PC-9 (cell line): ENCODE measurements at regions not wholly inside any gene's neighbourhood (a gene's known extent, or its start where the extent isn't known, plus 50 kb on each side); places are given as distances from the start of the nearest gene placed in this dataset.

Source experiments
- BruUV-seq: library from RNA; stranded (reverse); fragments of 400-500 nt; replicated peaks from 2 replicates; lab custom pipeline; 2021; lab: Mats Ljungman, UMichigan
- CTCF ChIA-PET: fragments of 300-600 bp; sonication (Branson Sonifier 250); formaldehyde crosslinking; loops from one replicate; lab custom pipeline; 2022; ENCODE audit warnings: antibody characterized with exemption; lab: Charles Lee
- POLR2A ChIA-PET: fragments of 300-600 bp; sonication (Branson Sonifier 250); formaldehyde crosslinking; loops from one replicate; lab custom pipeline; 2022; ENCODE audit warnings: antibody characterized with exemption; ENCODE audit not compliant: unreplicated experiment; lab: Charles Lee
- DNase-seq, 2 experiments: peaks; one replicate each; pipeline versions ENCODE4 v3.0.0 to v3.0.0-alpha.2; 2015 to 2022; ENCODE audit warnings: mixed read lengths in 1 of 2
- H2AFZ ChIP-seq: fragments of 200-600 bp; sonication (generic); 2 replicates; pipeline ENCODE4 v1.8.1; 2017; ENCODE audit warnings: antibody characterized with exemption
- H3F3A ChIP-seq: fragments of 200-600 bp; sonication (generic); 2 replicates; pipeline ENCODE4 v1.8.1; 2017; ENCODE audit warnings: antibody characterized with exemption, mild to moderate bottlenecking, low read depth; ENCODE audit not compliant: insufficient read depth
- H3K27ac ChIP-seq: fragments of 200-600 bp; sonication (generic); 2 replicates; pipeline ENCODE4 v1.6.1; 2016; ENCODE audit warnings: mixed run types
- H3K27me3 ChIP-seq: fragments of 200-600 bp; sonication (generic); 2 replicates; pipeline ENCODE4 v1.6.1; 2016; ENCODE audit warnings: low read depth, mixed run types; ENCODE audit not compliant: insufficient read depth
- H3K36me3 ChIP-seq: fragments of 200-600 bp; sonication (generic); 2 replicates; pipeline ENCODE4 v1.6.1; 2016; ENCODE audit warnings: low read depth, mixed run types
- H3K4me1 ChIP-seq: fragments of 200-600 bp; sonication (generic); replicated peaks from 2 replicates; pipeline ENCODE4 v1.6.1; 2016; ENCODE audit warnings: mixed run types; ENCODE audit not compliant: insufficient read depth
- H3K4me2 ChIP-seq: fragments of 200-600 bp; sonication (generic); 2 replicates; pipeline ENCODE4 v1.6.1; 2017; ENCODE audit warnings: mixed run types
- H3K4me3 ChIP-seq: fragments of 200-600 bp; sonication (generic); 2 replicates; pipeline ENCODE4 v1.6.1; 2016; ENCODE audit warnings: mixed run types
- H3K79me2 ChIP-seq: fragments of 200-600 bp; sonication (generic); 2 replicates; pipeline ENCODE4 v1.6.1; 2017; ENCODE audit warnings: low read depth, mixed run types
- H3K9me2 ChIP-seq: fragments of 200-600 bp; sonication (generic); 2 replicates; pipeline ENCODE4 v1.8.1; 2017; ENCODE audit warnings: mild to moderate bottlenecking; ENCODE audit not compliant: insufficient read depth
- H3K9me3 ChIP-seq: fragments of 200-600 bp; sonication (generic); 2 replicates; pipeline ENCODE4 v1.8.1; 2016; ENCODE audit warnings: low read depth; ENCODE audit not compliant: insufficient read depth
- H4K20me1 ChIP-seq: fragments of 200-600 bp; sonication (generic); 2 replicates; pipeline ENCODE4 v1.8.1; 2017; ENCODE audit not compliant: insufficient read depth
- EZH2 ChIP-seq: fragments of 200-600 bp; sonication (generic); IDR thresholded peaks from 2 replicates; pipeline ENCODE4 v1.8.0; 2017; ENCODE audit warnings: antibody characterized with exemption, low read depth
- intact Hi-C: fragments of 100-400 bp; cut with micrococcal nuclease; formaldehyde crosslinking; loops from one replicate; pipeline ENCODE4 v1.10.0; 2022; ENCODE audit not compliant: unreplicated experiment
- TF ChIP-seq, protein P1 (sequence below): fragments of 200-600 bp; sonication (generic); conservative IDR thresholded peaks from 2 replicates; pipeline ENCODE4 v1.6.1; 2017; ENCODE audit warnings: mixed run types, antibody characterized with exemption, mild to moderate bottlenecking, moderate library complexity

DNA sequence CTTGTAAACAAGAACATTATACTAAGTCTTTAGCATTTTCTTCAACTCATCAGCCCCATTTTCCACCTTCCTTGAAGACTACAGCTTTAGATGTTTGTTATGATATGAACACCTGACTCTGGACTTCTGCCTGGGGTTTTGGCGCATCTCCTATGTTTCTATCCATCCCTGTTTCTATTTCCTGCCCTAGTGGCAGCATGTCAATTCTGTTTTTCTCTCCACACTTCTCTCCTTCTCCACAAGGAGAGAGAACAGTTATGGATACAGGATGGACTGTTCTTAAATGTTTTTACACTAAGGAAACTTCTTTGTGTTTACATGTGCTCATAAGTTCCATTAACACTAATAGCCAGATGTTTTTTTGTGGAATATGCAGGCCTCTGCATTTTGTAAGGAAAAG is 423.3 kb upstream of the IL12A start:
- Histone ChIP-seq H3K9me2 (no peaks in the 10 kb centered on the region), H3K36me3 (no peaks in the 10 kb centered on the region), H3K4me1 (no peaks in the 10 kb centered on the region), H3K4me3 (no peak overlapping the region), H3K9me3 (no peaks in the 10 kb centered on the region; the same call in 1 of the 2 replicates), H2AFZ (no peak overlapping the region), H3K27me3 (no peaks in the 10 kb centered on the region), H3K4me2 (no peak overlapping the region), H3K79me2 (no peaks in the 10 kb centered on the region), H3K27ac (no peak overlapping the region), H4K20me1 (no peaks in the 10 kb centered on the region), H3F3A (no peaks in the 10 kb centered on the region)
- DNase-seq: no peak
- BruUV-seq: no TSS peak
- CTCF ChIA-PET: interaction anchor here (0.6 to 0.7 kb wide), 2 partner anchors 299 to 568 kb away, joined by 4 read pairs; no protein-coding TSS in a partner anchor
- intact Hi-C loops: no loop called here
- TF ChIP-seq, protein P1, sequence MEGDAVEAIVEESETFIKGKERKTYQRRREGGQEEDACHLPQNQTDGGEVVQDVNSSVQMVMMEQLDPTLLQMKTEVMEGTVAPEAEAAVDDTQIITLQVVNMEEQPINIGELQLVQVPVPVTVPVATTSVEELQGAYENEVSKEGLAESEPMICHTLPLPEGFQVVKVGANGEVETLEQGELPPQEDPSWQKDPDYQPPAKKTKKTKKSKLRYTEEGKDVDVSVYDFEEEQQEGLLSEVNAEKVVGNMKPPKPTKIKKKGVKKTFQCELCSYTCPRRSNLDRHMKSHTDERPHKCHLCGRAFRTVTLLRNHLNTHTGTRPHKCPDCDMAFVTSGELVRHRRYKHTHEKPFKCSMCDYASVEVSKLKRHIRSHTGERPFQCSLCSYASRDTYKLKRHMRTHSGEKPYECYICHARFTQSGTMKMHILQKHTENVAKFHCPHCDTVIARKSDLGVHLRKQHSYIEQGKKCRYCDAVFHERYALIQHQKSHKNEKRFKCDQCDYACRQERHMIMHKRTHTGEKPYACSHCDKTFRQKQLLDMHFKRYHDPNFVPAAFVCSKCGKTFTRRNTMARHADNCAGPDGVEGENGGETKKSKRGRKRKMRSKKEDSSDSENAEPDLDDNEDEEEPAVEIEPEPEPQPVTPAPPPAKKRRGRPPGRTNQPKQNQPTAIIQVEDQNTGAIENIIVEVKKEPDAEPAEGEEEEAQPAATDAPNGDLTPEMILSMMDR: no peak
- POLR2A ChIA-PET: no interaction called here

DNA sequence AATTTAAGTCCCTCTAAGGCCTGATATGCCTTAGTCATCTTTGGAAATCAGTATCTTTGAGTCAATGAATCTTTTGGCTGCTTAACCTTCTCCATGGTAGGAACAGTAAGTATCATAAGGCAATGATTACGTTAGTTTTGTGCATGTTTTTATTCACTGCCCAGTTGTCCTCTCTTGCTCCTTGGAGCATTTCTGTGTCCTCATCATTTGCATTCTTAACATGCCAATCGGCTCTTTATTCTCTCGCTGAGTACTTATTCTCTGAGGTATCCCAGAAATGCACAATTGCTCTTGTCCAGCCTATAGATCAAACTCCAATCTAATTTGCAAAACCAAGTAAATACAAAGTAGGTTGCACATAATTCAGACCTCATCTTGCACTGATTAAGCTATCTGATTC is 405.0 kb upstream of the IL12A start:
- no peak overlapping the region for H2AFZ ChIP-seq
- no peaks in the 10 kb centered on the region for H3K36me3 ChIP-seq
- no TSS peak for BruUV-seq
- no peaks in the 10 kb centered on the region for H3F3A ChIP-seq
- H3K27me3 ChIP-seq: no peaks in the 10 kb centered on the region
- no peak overlapping the region for H3K4me3 ChIP-seq
- no peaks in the 10 kb centered on the region for H4K20me1 ChIP-seq
- H3K27ac ChIP-seq: no peak overlapping the region
- H3K9me2 ChIP-seq: no peaks in the 10 kb centered on the region
- POLR2A ChIA-PET: interaction anchor here (0.7 kb wide), 1 partner anchor 28 kb away, joined by 4 read pairs; no protein-coding TSS in a partner anchor
- no peaks in the 10 kb centered on the region for H3K4me1 ChIP-seq
- TF ChIP-seq, protein P1: no peak
- no peak for TF ChIP-seq EZH2
- no peak for DNase-seq
- H3K4me2 ChIP-seq: no peak overlapping the region
- intact Hi-C loops: no loop called here
- no peaks in the 10 kb centered on the region for H3K9me3 ChIP-seq
- no peaks in the 10 kb centered on the region for H3K79me2 ChIP-seq
- CTCF ChIA-PET: no interaction called here

DNA sequence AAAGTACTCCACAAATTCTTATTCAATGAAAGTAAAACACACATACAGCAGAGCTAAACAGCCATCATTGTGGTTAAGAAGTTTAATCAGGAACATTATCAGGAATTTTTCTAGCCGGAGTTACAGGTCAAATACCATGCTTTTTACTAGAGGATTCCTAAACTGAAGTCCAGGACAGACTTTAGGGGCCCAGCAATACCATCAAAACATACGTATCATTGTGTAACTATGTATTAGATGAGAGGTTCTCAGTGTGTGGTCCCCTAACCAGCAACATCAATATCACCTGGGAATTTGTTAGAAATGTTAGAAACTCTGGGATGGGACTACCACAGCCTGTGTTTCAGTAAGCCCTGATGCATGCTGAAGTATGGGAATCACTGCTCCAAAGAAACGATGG is 404.2 kb upstream of the IL12A start:
- Histone ChIP-seq H3K9me3 (no peaks in the 10 kb centered on the region), H4K20me1 (no peaks in the 10 kb centered on the region), H3K27me3 (no peaks in the 10 kb centered on the region), H3K79me2 (no peaks in the 10 kb centered on the region), H3K27ac (no peak overlapping the region), H3K4me2 (no peak overlapping the region), H3K4me3 (no peak overlapping the region), H2AFZ (no peak overlapping the region), H3K9me2 (no peaks in the 10 kb centered on the region), H3F3A (no peaks in the 10 kb centered on the region), H3K36me3 (no peaks in the 10 kb centered on the region), H3K4me1 (no peaks in the 10 kb centered on the region)
- DNase-seq: no peak
- ChIA-PET POLR2A (interaction anchor here (0.7 kb wide), 1 partner anchor 27 kb away, joined by 4 read pairs; no protein-coding TSS in a partner anchor), CTCF (no interaction called here)
- intact Hi-C loops: no loop called here
- TF ChIP-seq, protein P1: no peak
- no peak for TF ChIP-seq EZH2
- BruUV-seq: no TSS peak
